Left cardiac atrium (tissue), 4 donors: ENCODE measurements at regions not wholly inside any gene's neighbourhood (a gene's known extent, or its start where the extent isn't known, plus 50 kb on each side); places are given as distances from the start of the nearest gene placed in this dataset.
"Not testable (repeated sequence)": the region's sequence is repeated elsewhere in the genome, so short reads cannot be mapped to it uniquely, and the experiment has no call there.

Experiments used
- ATAC-seq, 2 donors: fragments of 200-7000 bp; cut with Tn5 transposase; one replicate each; pipeline ENCODE4 v1.9.1; 2020; ENCODE audit warnings: mild to moderate bottlenecking in 2 of 2, moderate library complexity in 2 of 2
- DNase-seq: peaks from one replicate; pipeline ENCODE4 v3.0.0-alpha.2; 2020
- intact Hi-C, 2 donors: fragments of 100-400 bp; cut with DNase I; formaldehyde crosslinking; loops; one replicate each; pipeline versions ENCODE4 v1.14.1 to v1.15.1; 2022 to 2023
- donor health status: DM: no; HTN: yes; CAD: no.
- donor health status: DM: no; HTN: yes; CAD: no; lungs with severe emphysema.
- donor health status: DM: yes; HTN: yes; CAD: no.
- donor health status: Dilated cardiomyopathy.

- intact Hi-C loops, result no loop called here
- DNase-seq (no peak), ATAC-seq (no peak)
Observed at GRCh38 chr3:26381411-26381810, 241.2 kb upstream of the LRRC3B start.

GRCh38 chr3:26406636-26407035 is 215.9 kb upstream of the LRRC3B start:
- intact Hi-C loops, result no loop called here
- ATAC-seq, result no peak
- DNase-seq, result no peak

GRCh38 chr3:26418553-26418952 is 204.0 kb upstream of the LRRC3B start:
- DNase-seq (no peak), ATAC-seq (no peak)
- intact Hi-C loops, result no loop called here

GRCh38 chr3:26422415-26422814 is 200.2 kb upstream of the LRRC3B start:
- intact Hi-C loops, result no loop called here
- ATAC-seq (no peak), DNase-seq (no peak)

GRCh38 chr3:26425076-26425475 is 197.5 kb upstream of the LRRC3B start:
- ATAC-seq (no peak), DNase-seq (no peak)
- intact Hi-C loops, result no loop called here

GRCh38 chr3:26428992-26429391 is 193.6 kb upstream of the LRRC3B start:
- intact Hi-C loops, result no loop called here
- DNase-seq (no peak), ATAC-seq (no peak)

GRCh38 chr3:26437678-26438077 is 184.9 kb upstream of the LRRC3B start:
- ATAC-seq, result no peak
- DNase-seq, result no peak
- intact Hi-C loops, result no loop called here

- intact Hi-C loops, result no loop called here
- ATAC-seq (peak in 1 of 2 donors; percentile 54), DNase-seq (no peak)
Observed at GRCh38 chr3:26438325-26438940, 184.1 kb upstream of the LRRC3B start.

GRCh38 chr3:26438981-26439884 is 183.3 kb upstream of the LRRC3B start:
- ATAC-seq (no peak), DNase-seq (no peak)
- intact Hi-C loops, result no loop called here

- ATAC-seq, result no peak
- intact Hi-C loops, result no loop called here
- DNase-seq, result no peak
Observed at GRCh38 chr3:26449996-26450395, 172.6 kb upstream of the LRRC3B start.

- DNase-seq, result no peak
- ATAC-seq, result no peak
- intact Hi-C loops, result no loop called here
Observed at GRCh38 chr3:26452363-26452762, 170.2 kb upstream of the LRRC3B start.

- DNase-seq (no peak), ATAC-seq (no peak)
- intact Hi-C loops, result no loop called here
Observed at GRCh38 chr3:26460985-26461384, 161.6 kb upstream of the LRRC3B start.

GRCh38 chr3:26472345-26472744 is 150.2 kb upstream of the LRRC3B start:
- DNase-seq (no peak), ATAC-seq (no peak)
- intact Hi-C loops, result no loop called here

- ATAC-seq, result no peak
- DNase-seq, result no peak
- intact Hi-C loops, result no loop called here
Observed at GRCh38 chr3:26474706-26475105, 147.9 kb upstream of the LRRC3B start.

- intact Hi-C loops, result no loop called here
- ATAC-seq (no peak), DNase-seq (no peak)
Observed at GRCh38 chr3:26480377-26480776, 142.2 kb upstream of the LRRC3B start.

- ATAC-seq, result no peak
- intact Hi-C loops, result no loop called here
- no peak for DNase-seq
Observed at GRCh38 chr3:26484140-26484539, 138.4 kb upstream of the LRRC3B start.

GRCh38 chr3:26498271-26498670 is 124.3 kb upstream of the LRRC3B start:
- intact Hi-C loops, result no loop called here
- DNase-seq, result no peak
- no peak for ATAC-seq

GRCh38 chr3:26505399-26505798 is 117.2 kb upstream of the LRRC3B start:
- DNase-seq, result no peak
- intact Hi-C loops, result no loop called here
- ATAC-seq, result no peak

GRCh38 chr3:26514445-26515029 is 108.0 kb upstream of the LRRC3B start:
- ATAC-seq, DNase-seq, intact Hi-C loops: not testable (repeated sequence)

- DNase-seq, result no peak
- ATAC-seq, result no peak
- intact Hi-C loops, result no loop called here
Observed at GRCh38 chr3:26515351-26515750, 107.2 kb upstream of the LRRC3B start.

GRCh38 chr3:26521261-26521660 is 101.3 kb upstream of the LRRC3B start:
- no peak for ATAC-seq
- intact Hi-C loops, result no loop called here
- no peak for DNase-seq
